H9 (cell line): ENCODE measurements at regions not wholly inside any gene's neighbourhood (a gene's known extent, or its start where the extent isn't known, plus 50 kb on each side); places are given as distances from the start of the nearest gene placed in this dataset.
"Not testable (repeated sequence)": the region's sequence is repeated elsewhere in the genome, so short reads cannot be mapped to it uniquely, and the experiment has no call there.

Source experiments
- DNase-seq: peaks from one replicate; pipeline ENCODE4 v3.0.0-alpha.2; 2017
- H2AFZ ChIP-seq: one replicate; pipeline ENCODE4 v1.6.1; 2013; ENCODE audit warnings: mild to moderate bottlenecking, low read length, control low read depth, moderate library complexity
- H2AK5ac ChIP-seq: 2 replicates; pipeline ENCODE4 v1.6.1; 2013; ENCODE audit warnings: low read length, control low read depth, mixed read lengths; ENCODE audit not compliant: insufficient read length
- H2BK120ac ChIP-seq: one replicate; pipeline ENCODE4 v1.6.1; 2013; ENCODE audit warnings: low read depth, mild to moderate bottlenecking, low read length, control low read depth, inconsistent platforms; ENCODE audit not compliant: poor library complexity, severe bottlenecking
- H2BK12ac ChIP-seq: 2 replicates; pipeline ENCODE4 v1.6.1; 2013; ENCODE audit warnings: low read length, control low read depth, mixed read lengths, low read depth; ENCODE audit not compliant: insufficient read length
- H2BK15ac ChIP-seq: 2 replicates; pipeline ENCODE4 v1.6.1; 2013; ENCODE audit warnings: low read depth, low read length, control low read depth
- H2BK20ac ChIP-seq: one replicate; pipeline ENCODE4 v1.6.1; 2013; ENCODE audit warnings: low read depth, mild to moderate bottlenecking, low read length, control low read depth, inconsistent platforms; ENCODE audit not compliant: poor library complexity, severe bottlenecking
- H2BK5ac ChIP-seq: 2 replicates; pipeline ENCODE4 v1.6.1; 2013; ENCODE audit warnings: low read length, control low read depth, mixed read lengths; ENCODE audit not compliant: insufficient read length
- H3K14ac ChIP-seq: 2 replicates; pipeline ENCODE4 v1.6.1; 2013; ENCODE audit warnings: low read length, control low read depth; ENCODE audit not compliant: insufficient read depth
- H3K18ac ChIP-seq: 2 replicates; pipeline ENCODE4 v1.6.1; 2013; ENCODE audit warnings: low read depth, mild to moderate bottlenecking, mixed read lengths, low read length, control low read depth; ENCODE audit not compliant: insufficient read length
- H3K23ac ChIP-seq: 2 replicates; pipeline ENCODE4 v1.6.1; 2013; ENCODE audit warnings: low read length, control low read depth, mixed read lengths, low read depth; ENCODE audit not compliant: insufficient read length
- H3K23me2 ChIP-seq: 2 replicates; pipeline ENCODE4 v1.6.1; 2013; ENCODE audit warnings: low read depth, mild to moderate bottlenecking, mixed read lengths, low read length, control low read depth; ENCODE audit not compliant: insufficient read length, poor library complexity, severe bottlenecking
- H3K27ac ChIP-seq: 2 replicates; pipeline ENCODE4 v1.5.1; 2013; ENCODE audit warnings: low read length, control low read depth, mixed read lengths, low read depth; ENCODE audit not compliant: insufficient read length
- H3K27me3 ChIP-seq: 2 replicates; pipeline ENCODE4 v1.6.1; 2013; ENCODE audit warnings: low read length, control low read depth, inconsistent platforms; ENCODE audit not compliant: insufficient read depth
- H3K4ac ChIP-seq: 2 replicates; pipeline ENCODE4 v1.6.1; 2013; ENCODE audit warnings: low read depth, mild to moderate bottlenecking, control low read depth, inconsistent platforms, low read length, moderate library complexity
- H3K4me1 ChIP-seq: 2 replicates; pipeline ENCODE4 v1.6.1; 2013; ENCODE audit warnings: low read length, control low read depth, inconsistent platforms; ENCODE audit not compliant: insufficient read depth
- H3K4me2 ChIP-seq: 2 replicates; pipeline ENCODE4 v1.6.1; 2013; ENCODE audit warnings: low read length, control low read depth, mixed read lengths; ENCODE audit not compliant: insufficient read length, insufficient read depth
- H3K56ac ChIP-seq: 2 replicates; pipeline ENCODE4 v1.6.1; 2013; ENCODE audit warnings: low read depth, mild to moderate bottlenecking, mixed read lengths, low read length, control low read depth; ENCODE audit not compliant: insufficient read length
- H3K79me1 ChIP-seq: 2 replicates; pipeline ENCODE4 v1.6.1; 2013; ENCODE audit warnings: low read depth, mild to moderate bottlenecking, moderate library complexity, low read length, control low read depth, inconsistent platforms; ENCODE audit not compliant: insufficient read depth, poor library complexity, severe bottlenecking
- H3K79me2 ChIP-seq: 2 replicates; pipeline ENCODE4 v1.6.1; 2013; ENCODE audit warnings: low read length, control low read depth, inconsistent platforms; ENCODE audit not compliant: insufficient read depth
- H3K9ac ChIP-seq: 2 replicates; pipeline ENCODE4 v1.6.1; 2013; ENCODE audit warnings: low read length, control low read depth, mixed read lengths; ENCODE audit not compliant: insufficient read length; ENCODE audit errors: extremely low read depth
- H3K9me3 ChIP-seq: one replicate; pipeline ENCODE4 v1.6.1; 2013; ENCODE audit warnings: low read depth, low read length, inconsistent platforms; ENCODE audit not compliant: control insufficient read depth
- H3T11ph ChIP-seq: one replicate; pipeline ENCODE4 v1.6.1; 2013; ENCODE audit warnings: mild to moderate bottlenecking, low read length, control low read depth, inconsistent platforms
- H4K20me1 ChIP-seq: one replicate; pipeline ENCODE4 v1.6.1; 2013; ENCODE audit not compliant: control insufficient read depth, insufficient read length, insufficient read depth
- H4K5ac ChIP-seq: 2 replicates; pipeline ENCODE4 v1.6.1; 2013; ENCODE audit warnings: low read depth, mild to moderate bottlenecking, mixed read lengths, low read length, control low read depth; ENCODE audit not compliant: insufficient read length
- H4K8ac ChIP-seq: replicated peaks from 2 replicates; pipeline ENCODE4 v1.6.1; 2013; ENCODE audit warnings: low read length, control low read depth, mixed read lengths, low read depth; ENCODE audit not compliant: insufficient read length
- H4K91ac ChIP-seq: 2 replicates; pipeline ENCODE4 v1.6.1; 2013; ENCODE audit warnings: low read depth, mild to moderate bottlenecking, moderate library complexity, mixed read lengths, low read length, control low read depth; ENCODE audit not compliant: insufficient read length
- H3K27ac Mint-ChIP-seq, 3 experiments: 2 replicates in 2 of 3; 3 replicates in 1 of 3; pipeline ENCODE4 v1.8.0; 2020 to 2021; ENCODE audit warnings: mixed read lengths in 3 of 3, mild to moderate bottlenecking in 1 of 3, moderate library complexity in 1 of 3
- H3K27me3 Mint-ChIP-seq: 2 replicates; pipeline ENCODE4 v1.8.0; 2021; ENCODE audit warnings: low read depth, mild to moderate bottlenecking, moderate library complexity, mixed read lengths
- H3K36me3 Mint-ChIP-seq, 3 experiments: 2 replicates in 2 of 3; 3 replicates in 1 of 3; pipeline ENCODE4 v1.8.0; 2020 to 2021; ENCODE audit warnings: low read depth in 3 of 3, mixed read lengths in 3 of 3; ENCODE audit not compliant: insufficient read depth in 1 of 3
- H3K4me1 Mint-ChIP-seq, 2 experiments: 2 replicates each; pipeline ENCODE4 v1.8.0; 2020; ENCODE audit warnings: mixed read lengths in 2 of 2
- H3K4me3 Mint-ChIP-seq, 2 experiments: 2 replicates in 1 of 2; 3 replicates in 1 of 2; pipeline ENCODE4 v1.8.0; 2020 to 2021; ENCODE audit warnings: mild to moderate bottlenecking in 2 of 2, mixed read lengths in 2 of 2, moderate library complexity in 1 of 2
- H3K9me3 Mint-ChIP-seq, 2 experiments: 2 replicates in 1 of 2; 3 replicates in 1 of 2; pipeline ENCODE4 v1.8.0; 2020; ENCODE audit warnings: mild to moderate bottlenecking in 2 of 2, mixed read lengths in 2 of 2, moderate library complexity in 1 of 2
- CTCF ChIP-seq: fragments of 200-600 bp; sonication (generic); conservative IDR thresholded peaks from 3 replicates; pipeline ENCODE4 v1.8.0; 2021; ENCODE audit warnings: antibody characterized with exemption, mild to moderate bottlenecking
- whole genome bisulfite sequencing: extraction: QIAGEN DNeasy Blood & Tissue Kit; methylation state at CpG from one replicate; pipeline ENCODE4 v1.1.7; 2013; ENCODE audit warnings: missing lambda C conversion rate, low lambda C conversion rate, mixed read lengths; ENCODE audit not compliant: insufficient read length; ENCODE audit errors: extremely low coverage; 5-methylcytosine and 5-hydroxymethylcytosine counted together

GRCh38 chr9:87783180-87783579, 57.3 kb downstream of the CTSL start:
- Histone ChIP-seq H3K4me2 (no peak overlapping the region), H2BK20ac (no peak overlapping the region), H3T11ph (no peak overlapping the region), H3K56ac (no peak overlapping the region), H3K14ac (no peak overlapping the region), H4K91ac (no peak overlapping the region), H3K79me1 (no peaks in the 10 kb centered on the region), H3K23ac (no peak overlapping the region), H3K18ac (no peak overlapping the region), H3K27ac (no peak overlapping the region), H4K8ac (no peak overlapping the region), H3K9me3 (peaks cover 6% of the 10 kb centered on the region), H2BK12ac (no peak overlapping the region), H3K79me2 (no peaks in the 10 kb centered on the region), H2BK120ac (no peak overlapping the region), H2BK15ac (no peak overlapping the region), H2AK5ac (no peak overlapping the region), H3K23me2 (no peaks in the 10 kb centered on the region), H4K20me1 (no peaks in the 10 kb centered on the region), H3K4me1 (no peaks in the 10 kb centered on the region), H3K27me3 (no peaks in the 10 kb centered on the region), H2AFZ (no peak overlapping the region), H2BK5ac (no peak overlapping the region), H4K5ac (no peak overlapping the region), H3K9ac (no peak overlapping the region), H3K4ac (no peak overlapping the region)
- H3K27me3 Mint-ChIP-seq = peaks cover 5% of the 10 kb centered on the region; the same call in 1 of the 2 replicates
- WGBS = no CpG with 5 or more reads among the region's 4 CpGs
- no peak overlapping the region for H3K4me3 Mint-ChIP-seq
- H3K27ac Mint-ChIP-seq = no peak overlapping the region
- H3K4me1 Mint-ChIP-seq = peaks cover 10 to 12% of the 10 kb centered on the region in 2 experiments; a peak in 3 of 4 replicates
- DNase-seq = no peak
- H3K36me3 Mint-ChIP-seq = peaks cover 3 to 13% (median 11%) of the 10 kb centered on the region in 3 experiments; a peak in 5 of 7 replicates
- no peak for TF ChIP-seq CTCF
- peaks cover 12 to 18% of the 10 kb centered on the region in 2 experiments for H3K9me3 Mint-ChIP-seq

- not testable (repeated sequence) for DNase-seq, H2BK120ac ChIP-seq, H3K79me1 ChIP-seq, H3K27ac ChIP-seq, H2BK20ac ChIP-seq, H3K36me3 Mint-ChIP-seq, H3K27me3 ChIP-seq, H3K27ac Mint-ChIP-seq, H3K27me3 Mint-ChIP-seq, H2BK12ac ChIP-seq, H3K9ac ChIP-seq, H3K14ac ChIP-seq, H3K9me3 Mint-ChIP-seq, H3K79me2 ChIP-seq, H3K4me3 Mint-ChIP-seq, H3T11ph ChIP-seq, H4K5ac ChIP-seq, H2BK5ac ChIP-seq, H3K4ac ChIP-seq, H3K9me3 ChIP-seq, H3K23ac ChIP-seq, H3K18ac ChIP-seq, H4K20me1 ChIP-seq, H3K23me2 ChIP-seq, H4K91ac ChIP-seq, H4K8ac ChIP-seq, H2AFZ ChIP-seq, H3K4me2 ChIP-seq, H3K56ac ChIP-seq, H3K4me1 ChIP-seq, H2BK15ac ChIP-seq, H2AK5ac ChIP-seq
- WGBS = no CpG with 5 or more reads among the region's 8 CpGs
- H3K4me1 Mint-ChIP-seq = peaks cover 10 to 12% of the 10 kb centered on the region in 2 experiments; a peak in 3 of 4 replicates
These were observed 59.5 kb downstream of the CTSL start for GRCh38 chr9:87785315-87785970.
